ENCODE measurements at regions not wholly inside any gene's neighbourhood (a gene's known extent, or its start where the extent isn't known, plus 50 kb on each side); places are given as distances from the start of the nearest gene placed in this dataset.

DNA sequence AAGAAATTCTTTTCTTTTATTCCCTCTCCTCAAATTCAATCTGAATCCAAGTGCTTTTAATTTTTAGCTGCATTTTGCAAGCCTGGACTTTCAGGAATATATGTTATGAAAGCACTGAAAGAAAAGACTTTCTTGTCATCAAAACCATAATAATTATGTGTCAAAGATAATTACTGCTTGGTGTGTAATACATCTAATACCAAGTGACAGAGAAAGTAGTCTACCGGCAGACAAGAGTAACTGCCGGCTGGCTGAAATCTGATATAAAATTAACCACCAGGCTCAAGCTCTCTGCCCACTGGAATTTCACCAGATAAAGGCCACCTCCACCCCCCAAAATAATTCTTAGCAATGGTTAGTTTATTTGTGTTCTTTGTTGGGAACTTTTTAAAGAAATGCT, 220.9 kb upstream of the CDIN1 start:
- ChIA-PET POLR2A (no interaction called here), CTCF (no interaction called here)
- no peak overlapping the region for H3K4me3 Mint-ChIP-seq (ENCODE audit: unreplicated experiment)
- H3K27ac Mint-ChIP-seq (ENCODE audit: low read depth, unreplicated experiment): no peak overlapping the region
- DNase-seq (ENCODE audit: unreplicated experiment): no peak
- BruUV-seq (replicated peaks): no TSS peak
- intact Hi-C loops (cut with micrococcal nuclease): no loop called here
- TF ChIP-seq CTCF (IDR thresholded peaks at IDR 0.05; ENCODE audit: unreplicated experiment): no peak
- H3K9me3 Mint-ChIP-seq (ENCODE audit: unreplicated experiment): no peaks in the 10 kb centered on the region
- no peaks in the 10 kb centered on the region for H3K36me3 Mint-ChIP-seq (ENCODE audit: insufficient read depth, unreplicated experiment)
- no peaks in the 10 kb centered on the region for H3K27me3 Mint-ChIP-seq (ENCODE audit: insufficient read depth, unreplicated experiment)
- peaks cover 5% of the 10 kb centered on the region for H3K4me1 Mint-ChIP-seq (ENCODE audit: insufficient read depth, unreplicated experiment)

DNA sequence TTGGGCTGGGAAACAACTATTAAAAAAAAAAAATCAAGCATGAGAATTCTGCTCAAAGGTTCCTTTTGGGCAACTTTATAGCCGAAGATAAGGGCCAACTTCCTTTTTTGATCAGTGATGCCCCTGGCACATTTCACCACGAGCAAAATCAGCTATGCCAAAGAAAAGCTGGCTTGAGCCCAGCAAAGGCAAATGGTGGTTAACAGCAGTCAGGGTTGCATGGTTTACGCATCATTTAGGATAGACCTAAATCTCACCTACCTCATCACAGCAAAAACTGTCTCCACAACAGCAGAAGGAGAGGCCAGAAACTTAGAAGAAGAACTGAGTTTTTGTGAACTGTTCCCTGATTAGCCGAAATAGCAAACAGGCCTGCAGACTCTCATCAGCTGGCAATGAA, 220.1 kb upstream of the CDIN1 start:
- Mint-ChIP-seq H3K27me3 (ENCODE audit: insufficient read depth, unreplicated experiment) (no peaks in the 10 kb centered on the region), H3K9me3 (ENCODE audit: unreplicated experiment) (no peaks in the 10 kb centered on the region), H3K36me3 (ENCODE audit: insufficient read depth, unreplicated experiment) (no peaks in the 10 kb centered on the region), H3K27ac (ENCODE audit: low read depth, unreplicated experiment) (no peak overlapping the region), H3K4me1 (ENCODE audit: insufficient read depth, unreplicated experiment) (peaks cover 5% of the 10 kb centered on the region), H3K4me3 (ENCODE audit: unreplicated experiment) (no peak overlapping the region)
- no peak for DNase-seq (ENCODE audit: unreplicated experiment)
- ChIA-PET CTCF (interaction anchor here (0.6 to 0.7 kb wide), 2 partner anchors 53 to 1125 kb away, joined by 3 to 4 read pairs; no protein-coding TSS in a partner anchor), POLR2A (no interaction called here)
- TF ChIP-seq CTCF (IDR thresholded peaks at IDR 0.05; ENCODE audit: unreplicated experiment): no peak
- intact Hi-C loops (cut with micrococcal nuclease): no loop called here
- no TSS peak for BruUV-seq (replicated peaks)

- no peak overlapping the region for H3K4me3 Mint-ChIP-seq (ENCODE audit: unreplicated experiment)
- CTCF ChIA-PET: no interaction called here
- H3K4me1 Mint-ChIP-seq (ENCODE audit: insufficient read depth, unreplicated experiment): peaks cover 5% of the 10 kb centered on the region
- H3K27ac Mint-ChIP-seq (ENCODE audit: low read depth, unreplicated experiment): no peak overlapping the region
- H3K27me3 Mint-ChIP-seq (ENCODE audit: insufficient read depth, unreplicated experiment): no peaks in the 10 kb centered on the region
- DNase-seq (ENCODE audit: unreplicated experiment): no peak
- TF ChIP-seq CTCF (IDR thresholded peaks at IDR 0.05; ENCODE audit: unreplicated experiment): no peak
- no TSS peak for BruUV-seq (replicated peaks)
- POLR2A ChIA-PET: no interaction called here
- no peaks in the 10 kb centered on the region for H3K36me3 Mint-ChIP-seq (ENCODE audit: insufficient read depth, unreplicated experiment)
- intact Hi-C loops (cut with micrococcal nuclease): no loop called here
- H3K9me3 Mint-ChIP-seq (ENCODE audit: unreplicated experiment): no peaks in the 10 kb centered on the region
Measured at GRCh38 chr15:36361351-36361870, 218.0 kb upstream of the CDIN1 start.

GRCh38 chr15:36362509-36362915, 216.9 kb upstream of the CDIN1 start:
- no peaks in the 10 kb centered on the region for H3K9me3 Mint-ChIP-seq (ENCODE audit: unreplicated experiment)
- TF ChIP-seq CTCF (IDR thresholded peaks at IDR 0.05; ENCODE audit: unreplicated experiment): no peak
- intact Hi-C loops (cut with micrococcal nuclease): no loop called here
- CTCF ChIA-PET: no interaction called here
- POLR2A ChIA-PET: no interaction called here
- H3K4me3 Mint-ChIP-seq (ENCODE audit: unreplicated experiment): no peak overlapping the region
- H3K36me3 Mint-ChIP-seq (ENCODE audit: insufficient read depth, unreplicated experiment): no peaks in the 10 kb centered on the region
- peaks cover 5% of the 10 kb centered on the region for H3K4me1 Mint-ChIP-seq (ENCODE audit: insufficient read depth, unreplicated experiment)
- DNase-seq (ENCODE audit: unreplicated experiment): no peak
- H3K27me3 Mint-ChIP-seq (ENCODE audit: insufficient read depth, unreplicated experiment): no peaks in the 10 kb centered on the region
- BruUV-seq (replicated peaks): no TSS peak
- H3K27ac Mint-ChIP-seq (ENCODE audit: low read depth, unreplicated experiment): no peak overlapping the region

Measured in MCF 10A (cell line).